ENCODE measurements at regions not wholly inside any gene's neighbourhood (a gene's known extent, or its start where the extent isn't known, plus 50 kb on each side); places are given as distances from the start of the nearest gene placed in this dataset.

DNA sequence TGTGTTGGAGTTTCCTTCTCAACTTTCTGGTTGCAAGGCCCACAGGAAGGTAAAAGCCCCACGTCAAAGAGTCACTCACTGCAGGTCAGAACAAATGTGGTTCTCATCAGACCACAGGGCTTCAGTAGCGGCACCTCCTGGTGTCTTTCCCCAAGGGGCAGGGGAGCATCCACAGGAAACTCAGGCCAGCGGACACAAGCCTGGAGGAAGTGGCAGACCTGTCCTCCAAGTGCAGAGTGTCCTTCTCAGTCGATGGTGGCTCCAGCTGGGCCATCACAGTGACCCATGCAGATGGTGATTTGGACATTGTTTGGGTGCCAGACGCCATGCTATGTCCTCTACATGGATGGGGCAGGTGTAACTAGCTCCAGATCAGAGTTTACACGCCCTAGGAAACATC is 84.9 kb downstream of the ACKR3 start:
- no peak for DNase-seq (ENCODE audit: low read depth in 1 of 2, low spot score in 1 of 2)

DNA sequence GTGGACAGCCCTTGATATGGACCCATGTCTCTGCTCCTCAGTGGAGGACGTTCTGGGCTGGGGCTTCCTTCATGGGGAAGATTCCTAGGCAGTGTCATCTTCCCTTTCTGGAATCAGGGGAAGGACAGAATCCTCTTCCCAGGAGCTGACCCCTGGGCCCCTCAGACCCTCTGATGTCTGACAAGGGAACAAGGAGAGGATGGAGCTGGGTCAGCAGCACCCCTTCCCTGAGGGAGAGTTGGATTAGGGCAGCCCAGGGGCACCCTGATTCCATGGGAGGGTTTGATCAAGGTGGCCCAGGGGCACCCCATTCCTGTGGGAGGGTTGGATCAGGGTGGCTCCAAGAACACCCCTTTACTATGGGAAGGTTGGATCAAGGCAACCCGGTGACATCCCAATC is 86.5 kb downstream of the ACKR3 start:
- no peak for DNase-seq (ENCODE audit: low read depth in 1 of 2, low spot score in 1 of 2)

DNA sequence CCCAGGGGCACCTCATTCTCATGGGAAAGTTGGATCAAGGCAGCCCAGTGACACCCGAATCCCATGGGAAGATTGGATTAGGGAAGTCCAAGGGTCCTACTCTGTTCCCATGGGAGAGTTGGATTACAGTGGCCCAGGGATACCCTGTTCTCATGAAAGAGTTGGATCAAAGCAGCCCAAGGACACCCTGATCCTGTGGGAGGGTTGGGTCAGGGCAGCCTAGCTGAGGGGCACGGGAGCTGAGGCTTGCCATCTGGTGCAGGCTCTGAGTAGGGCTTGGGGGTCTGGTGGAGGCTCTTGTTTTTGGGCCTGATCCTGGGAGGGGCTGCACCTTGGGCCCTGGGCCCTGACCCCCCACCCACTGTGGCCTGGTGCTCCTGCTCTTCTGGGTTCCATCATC is 87.1 kb downstream of the ACKR3 start:
- no peak for DNase-seq (ENCODE audit: low read depth in 1 of 2, low spot score in 1 of 2)

DNA sequence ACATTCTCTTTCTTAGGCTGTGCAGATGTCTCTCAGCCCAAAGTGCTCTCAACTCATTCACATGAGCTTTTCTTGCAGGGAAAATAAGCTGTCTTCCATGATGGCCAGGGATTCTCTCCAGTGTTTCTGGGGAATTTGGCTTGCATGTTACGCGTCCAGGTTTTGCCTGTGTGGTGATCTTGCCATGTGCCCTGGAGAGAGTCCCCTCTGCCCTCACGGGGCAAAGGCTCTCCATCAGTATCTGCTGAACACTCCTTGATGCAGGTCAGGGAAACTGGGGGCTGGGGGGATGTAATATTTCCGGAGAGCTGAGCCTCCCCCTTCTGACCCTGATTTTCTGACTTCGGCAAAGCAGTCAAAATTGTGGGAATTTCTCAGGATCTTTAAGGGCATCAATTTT is 87.6 kb downstream of the ACKR3 start:
- DNase-seq (ENCODE audit: low read depth in 1 of 2, low spot score in 1 of 2): no peak

DNA sequence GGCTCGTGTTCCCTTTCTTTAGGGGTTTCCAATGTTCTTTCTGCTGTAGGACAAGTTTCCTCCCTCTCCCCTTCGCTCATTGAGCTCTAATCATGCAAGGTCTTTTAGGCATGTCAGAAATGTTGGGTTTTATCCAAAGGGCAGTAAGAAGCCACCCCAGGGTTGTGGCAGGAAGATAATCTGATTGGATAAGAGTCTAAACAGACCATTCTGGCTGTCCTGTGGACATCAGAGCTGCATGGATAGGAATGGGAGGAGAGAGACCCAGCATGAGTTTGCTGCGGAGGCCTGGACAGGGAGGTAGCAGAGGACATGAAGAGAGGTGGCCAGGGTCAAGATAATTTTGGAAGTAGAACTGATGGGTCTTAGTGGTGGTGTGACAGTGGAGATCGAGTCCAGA is 88.2 kb downstream of the ACKR3 start:
- DNase-seq (ENCODE audit: low read depth in 1 of 2, low spot score in 1 of 2): no peak

DNA sequence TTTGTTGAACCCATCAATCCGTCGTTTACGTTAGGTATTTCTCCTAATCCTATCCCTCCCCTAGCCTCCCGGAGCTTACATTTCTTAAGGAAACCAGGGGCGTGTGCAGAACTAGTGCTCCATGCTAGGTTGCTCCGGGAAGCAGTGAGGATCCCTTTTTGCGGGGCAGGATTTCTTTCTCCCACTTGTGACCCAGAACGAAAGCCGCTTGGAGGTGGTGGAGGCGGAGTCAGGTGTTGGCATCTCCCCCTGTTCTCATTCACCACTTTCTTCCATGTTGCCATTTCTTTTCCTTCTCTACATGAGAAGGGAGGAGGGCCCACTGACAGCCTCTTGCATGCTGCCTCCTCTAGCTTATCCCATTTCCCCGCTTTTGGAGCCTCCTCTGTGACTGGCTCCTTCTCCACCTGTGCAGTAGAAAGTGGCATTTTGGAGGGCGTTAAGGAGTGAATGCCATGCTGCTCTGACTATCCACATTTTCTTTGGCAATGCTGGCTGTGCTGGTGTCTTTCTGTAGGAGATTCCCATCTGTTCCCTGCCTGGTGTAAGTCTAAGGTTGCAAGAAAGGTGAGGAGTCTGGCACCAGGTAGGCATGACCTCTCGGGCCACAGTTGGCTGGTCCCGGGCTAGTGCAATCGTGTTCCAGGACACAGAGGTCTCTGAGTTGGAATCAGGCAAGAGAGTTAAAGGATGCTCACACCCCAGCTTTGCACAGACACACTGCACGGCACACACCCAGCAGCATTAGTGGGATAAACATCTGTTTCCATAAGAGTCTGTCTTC is 89.5 kb downstream of the ACKR3 start:
- DNase-seq (ENCODE audit: low read depth in 1 of 2, low spot score in 1 of 2): no peak

DNA sequence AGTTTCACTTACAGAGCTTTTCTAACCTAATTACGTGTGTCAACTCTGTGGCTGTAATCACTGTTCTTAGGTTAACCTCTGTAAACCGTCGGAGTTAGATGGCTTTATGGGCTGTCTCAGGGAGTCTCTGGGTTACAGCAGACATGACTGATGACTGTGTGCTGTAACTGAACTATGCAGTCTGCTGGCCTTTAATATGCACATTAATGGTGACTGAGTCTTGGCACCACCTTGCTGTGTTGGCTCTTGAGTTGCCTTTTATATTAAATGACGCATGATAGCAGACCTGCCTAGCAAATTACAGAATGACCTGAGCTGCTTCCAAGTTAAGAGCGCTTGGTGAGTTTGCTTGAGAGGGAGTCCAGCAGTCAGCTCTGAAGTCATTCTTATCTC is 90.1 kb downstream of the ACKR3 start:
- no peak for DNase-seq (ENCODE audit: low read depth in 1 of 2, low spot score in 1 of 2)

DNA sequence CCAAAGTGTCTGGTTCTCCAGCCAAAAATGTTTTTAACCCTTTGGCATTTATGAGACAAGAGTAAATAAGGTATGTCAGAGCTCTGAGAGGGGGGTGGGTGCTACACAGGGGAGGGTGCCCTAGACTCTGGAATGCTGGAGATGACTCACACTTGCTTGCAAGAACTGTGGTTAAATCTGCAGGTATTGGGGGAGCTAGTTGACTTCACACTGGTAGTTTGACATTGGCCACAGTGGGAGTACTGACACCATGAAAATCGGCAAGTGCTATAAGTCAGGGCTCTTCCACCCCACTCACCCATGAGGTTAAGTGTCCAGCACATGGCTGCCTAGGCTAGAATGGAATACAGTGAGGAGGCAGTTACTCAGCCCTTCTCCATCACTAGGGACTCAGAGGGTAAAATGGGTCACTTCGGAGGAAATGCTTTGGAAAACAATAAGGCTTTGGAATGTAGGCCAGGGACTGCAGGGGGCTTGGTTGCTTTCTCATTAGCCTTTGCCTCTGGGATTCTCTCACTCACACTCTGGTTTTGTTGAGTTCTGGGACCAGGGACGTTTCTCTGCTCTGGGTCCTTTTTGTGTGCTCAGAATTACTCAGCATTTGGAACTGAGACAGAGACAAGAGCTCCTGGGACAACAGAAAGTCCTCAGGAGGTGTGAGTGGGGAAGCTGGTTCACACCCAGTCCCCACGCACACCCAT is 91.6 kb downstream of the ACKR3 start:
- DNase-seq (ENCODE audit: low read depth in 1 of 2, low spot score in 1 of 2): no peak

DNA sequence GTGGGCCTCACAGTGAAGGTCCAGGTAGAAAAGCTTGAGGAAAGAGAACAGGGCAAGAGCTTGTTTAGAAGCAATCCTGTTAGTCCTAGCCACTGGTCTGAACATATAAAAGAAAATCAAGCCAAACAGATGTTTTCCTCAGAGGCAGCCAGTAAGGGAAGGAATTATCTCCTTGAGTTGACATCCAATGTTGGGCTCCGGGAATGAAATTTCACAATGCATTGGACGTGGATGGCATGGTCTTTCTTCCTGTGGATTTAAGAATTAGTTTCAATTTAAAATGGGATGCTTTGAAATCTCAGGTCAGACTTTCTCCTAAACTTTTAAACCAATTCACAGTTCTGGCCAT is 92.1 kb downstream of the ACKR3 start:
- no peak for DNase-seq (ENCODE audit: low read depth in 1 of 2, low spot score in 1 of 2)

DNA sequence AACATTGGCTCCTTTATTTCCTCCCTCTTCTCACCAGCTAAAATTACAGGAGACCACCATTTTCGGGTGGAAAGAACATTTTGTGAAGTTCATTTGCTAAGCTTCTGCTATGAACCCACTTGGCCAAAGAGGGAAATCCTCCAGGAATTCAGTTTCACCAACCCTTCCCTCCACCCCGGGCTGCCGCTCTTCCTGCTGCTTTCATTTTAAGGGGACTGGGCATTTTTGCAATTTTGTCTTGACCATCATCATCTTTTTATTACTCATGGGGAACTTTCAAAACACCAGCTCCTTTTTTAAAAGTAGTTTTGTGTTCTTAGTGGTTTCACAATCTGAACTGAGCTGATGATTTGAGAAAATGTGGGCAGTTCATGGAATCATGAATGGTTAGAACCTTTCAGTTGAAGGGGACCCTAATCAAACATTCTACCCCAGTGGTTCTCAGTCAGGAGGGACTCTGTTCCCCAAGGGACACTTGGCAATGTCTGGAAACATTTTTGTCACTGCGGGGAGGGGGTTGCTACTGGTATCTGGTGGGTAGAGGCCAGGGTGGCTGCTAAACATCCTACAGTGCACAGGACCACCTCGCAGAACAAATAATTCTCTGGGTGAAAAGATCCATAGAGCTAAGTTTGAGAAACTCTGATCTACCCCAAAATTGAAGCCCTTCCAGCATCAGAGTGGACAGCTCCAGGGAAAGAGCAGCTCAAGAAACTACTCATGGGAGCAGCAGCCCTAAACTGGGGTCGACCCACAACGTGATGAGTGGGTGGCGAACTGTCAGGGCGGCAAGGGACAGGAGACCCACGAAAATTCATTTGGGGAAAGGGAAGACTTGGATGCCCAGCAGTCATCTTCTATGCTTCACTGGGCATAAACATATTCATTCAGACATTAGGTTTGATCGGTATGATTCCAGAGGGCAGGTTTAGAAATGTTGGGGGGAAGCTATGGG is 92.9 kb downstream of the ACKR3 start:
- no peak for DNase-seq (ENCODE audit: low read depth in 1 of 2, low spot score in 1 of 2)

DNA sequence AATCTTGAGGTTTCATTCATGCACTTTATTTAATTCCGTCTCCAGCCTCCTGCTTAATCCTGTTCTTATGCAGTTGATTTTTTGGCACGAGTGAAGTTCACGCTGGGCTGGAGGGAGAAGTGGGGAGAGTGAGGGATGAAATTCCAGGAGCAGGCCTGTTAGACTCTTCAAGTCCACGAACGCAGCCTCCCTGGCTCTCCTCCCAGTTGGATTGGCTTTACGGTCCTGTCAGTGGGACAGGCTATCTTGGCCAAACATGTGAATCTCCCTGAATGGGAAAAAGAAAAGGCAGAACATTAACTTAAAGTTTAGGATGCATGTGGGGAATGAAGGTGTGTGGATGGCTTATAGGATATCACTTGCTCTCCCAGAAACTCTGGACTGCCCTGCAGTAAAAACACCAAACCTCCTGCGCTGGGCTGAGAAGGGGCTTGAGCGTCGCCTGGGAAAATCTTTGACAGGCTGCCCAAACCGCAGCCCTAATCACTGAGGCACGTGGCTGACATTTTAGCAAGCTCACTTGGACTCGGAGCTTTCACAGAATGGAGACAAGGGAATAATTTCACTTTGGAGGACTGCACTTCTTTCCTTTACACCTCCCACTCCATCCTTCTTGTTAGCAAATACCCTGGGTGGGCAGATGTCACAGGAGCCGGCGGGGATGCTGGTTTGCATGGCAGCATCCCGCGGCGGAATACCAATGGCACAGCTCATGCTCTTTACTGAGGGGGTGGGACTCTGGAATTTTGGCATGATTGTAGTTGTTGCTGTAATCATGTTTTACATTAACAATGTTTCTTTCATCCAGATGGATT is 93.9 kb downstream of the ACKR3 start:
- DNase-seq (ENCODE audit: low read depth in 1 of 2, low spot score in 1 of 2): no peak

DNA sequence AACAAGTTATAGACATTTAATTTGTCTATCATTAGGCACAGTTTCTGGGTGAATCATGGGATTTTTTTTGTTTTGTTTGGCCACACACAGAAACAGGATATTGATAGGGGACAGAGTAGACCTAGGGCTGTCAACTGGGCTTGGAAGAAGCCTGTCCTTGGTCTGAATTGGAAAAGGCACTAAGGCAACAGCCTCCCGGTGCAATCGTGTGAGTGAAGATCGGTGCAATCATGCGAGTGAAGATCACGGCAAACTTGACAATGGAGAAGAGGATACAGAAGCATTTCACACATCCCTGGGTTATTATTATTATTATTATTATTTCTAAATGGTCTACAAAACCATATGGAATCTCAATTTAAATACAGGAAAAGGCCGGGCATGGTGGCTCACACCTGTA is 94.5 kb downstream of the ACKR3 start:
- no peak for DNase-seq (ENCODE audit: low read depth in 1 of 2, low spot score in 1 of 2)

DNA sequence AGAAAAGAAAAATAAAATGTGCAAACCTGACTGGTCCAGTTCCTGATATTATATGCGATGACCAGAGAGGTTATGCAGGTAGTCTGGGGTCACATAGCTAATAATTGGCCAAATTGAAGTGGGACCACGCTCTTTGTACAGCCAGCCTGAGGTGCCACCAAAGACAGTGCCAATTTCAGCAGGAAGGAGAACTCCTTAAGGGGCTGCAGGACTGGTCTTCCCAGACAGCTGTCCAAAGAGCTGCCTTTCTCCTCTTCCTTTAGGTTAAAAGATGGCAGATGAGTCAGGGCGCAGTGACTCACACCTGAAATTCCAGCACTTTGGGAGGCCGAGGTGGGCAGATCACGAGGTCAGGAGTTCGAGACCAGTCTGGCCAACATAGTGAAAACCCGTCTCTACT is 95.5 kb downstream of the ACKR3 start:
- DNase-seq (ENCODE audit: low read depth in 1 of 2, low spot score in 1 of 2): no peak

DNA sequence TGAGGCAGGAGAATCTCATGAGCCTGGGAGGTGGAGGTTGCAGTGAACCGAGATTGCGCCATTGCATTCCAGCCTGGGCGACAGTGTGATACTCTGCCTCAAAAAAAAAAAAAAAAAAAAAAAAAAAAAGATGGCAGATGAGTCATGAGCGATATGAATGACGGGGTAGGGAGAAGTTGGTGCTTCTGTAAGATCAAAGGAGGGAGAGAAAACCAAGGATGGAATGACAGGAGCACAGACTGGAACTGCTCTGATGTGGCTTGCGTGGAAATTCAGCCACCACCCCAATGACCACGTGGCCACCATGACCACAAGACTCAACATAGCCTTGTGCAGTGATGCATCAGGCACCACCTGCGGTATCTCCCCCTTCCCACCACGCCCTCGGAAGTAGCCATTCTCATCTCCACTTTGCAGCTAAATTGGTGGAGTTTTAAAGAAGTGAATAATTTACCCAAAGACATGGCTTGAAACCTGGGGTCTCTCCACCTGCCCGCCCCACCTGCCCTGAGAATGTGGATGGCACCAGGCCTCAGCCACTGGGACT is 96.0 kb downstream of the ACKR3 start:
- no peak for DNase-seq (ENCODE audit: low read depth in 1 of 2, low spot score in 1 of 2)

DNA sequence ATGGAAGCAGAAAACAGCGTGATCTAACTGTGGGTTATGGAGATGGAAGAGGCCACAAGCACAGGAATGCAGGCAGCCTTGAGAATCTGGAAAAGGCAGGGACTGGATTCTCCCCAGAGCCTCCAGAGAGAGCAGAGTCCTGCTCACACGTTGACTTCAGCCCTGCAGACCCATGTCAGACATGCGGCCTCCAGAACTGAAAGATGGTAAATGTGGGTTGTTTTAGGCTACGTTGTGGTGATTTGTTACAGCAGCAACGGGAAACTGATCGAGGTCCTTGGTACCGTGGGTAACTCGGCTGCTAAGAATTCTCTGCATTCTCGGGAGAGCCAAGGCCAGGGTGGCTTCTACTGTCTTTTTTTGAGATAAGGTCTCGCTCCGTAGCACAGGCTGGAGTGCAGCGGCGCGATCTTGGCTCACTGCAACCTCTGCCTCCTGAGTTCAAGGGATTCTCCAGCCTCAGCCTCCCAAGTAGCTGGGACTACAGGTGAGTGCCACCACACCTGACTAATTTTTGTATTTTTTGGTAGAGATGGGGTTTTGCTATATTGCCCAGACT is 97.1 kb downstream of the ACKR3 start:
- no peak for DNase-seq (ENCODE audit: low read depth in 1 of 2, low spot score in 1 of 2)

DNA sequence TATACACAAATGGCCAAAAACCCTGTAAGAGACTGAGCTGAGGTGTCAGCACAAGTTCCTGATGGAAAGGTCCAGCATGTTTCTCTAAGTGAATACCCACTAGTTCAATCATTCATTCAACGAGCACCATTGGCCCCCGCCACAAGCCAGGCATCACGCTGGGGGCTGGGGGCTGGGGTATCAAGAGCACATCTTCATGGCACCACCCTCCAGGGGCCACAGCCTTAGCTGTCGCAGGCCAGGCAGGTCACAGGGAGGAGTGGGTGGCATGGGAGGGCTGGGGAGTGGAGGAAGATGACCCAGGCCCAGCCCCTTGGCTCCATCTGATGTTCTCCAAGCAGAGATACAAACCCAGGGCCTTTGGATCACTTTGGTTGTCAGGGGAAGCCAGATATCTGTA is 97.9 kb downstream of the ACKR3 start:
- DNase-seq (ENCODE audit: low read depth in 1 of 2, low spot score in 1 of 2): no peak

DNA sequence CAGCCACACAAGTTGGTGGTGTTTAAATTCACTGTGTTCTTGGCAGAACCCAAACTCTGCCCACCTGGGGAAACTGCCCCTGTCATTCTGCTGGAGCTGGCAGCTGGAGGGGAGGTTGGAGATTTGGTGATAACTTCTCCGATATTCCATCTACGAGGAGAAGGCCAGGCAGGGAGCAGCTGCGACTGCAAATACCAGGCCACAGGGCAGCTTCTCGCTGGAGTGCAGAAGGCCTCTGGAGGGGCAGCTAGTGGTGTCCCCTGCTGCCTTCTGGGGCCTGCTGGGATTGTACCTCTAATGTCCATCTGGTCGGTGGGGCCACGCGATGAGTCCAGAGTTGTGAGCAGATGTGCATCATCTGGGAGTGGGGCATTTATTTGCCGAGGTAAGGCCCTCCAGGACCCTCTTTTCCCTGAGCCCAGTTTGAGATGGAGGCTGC is 98.9 kb downstream of the ACKR3 start:
- no peak for DNase-seq (ENCODE audit: low read depth in 1 of 2, low spot score in 1 of 2)

DNA sequence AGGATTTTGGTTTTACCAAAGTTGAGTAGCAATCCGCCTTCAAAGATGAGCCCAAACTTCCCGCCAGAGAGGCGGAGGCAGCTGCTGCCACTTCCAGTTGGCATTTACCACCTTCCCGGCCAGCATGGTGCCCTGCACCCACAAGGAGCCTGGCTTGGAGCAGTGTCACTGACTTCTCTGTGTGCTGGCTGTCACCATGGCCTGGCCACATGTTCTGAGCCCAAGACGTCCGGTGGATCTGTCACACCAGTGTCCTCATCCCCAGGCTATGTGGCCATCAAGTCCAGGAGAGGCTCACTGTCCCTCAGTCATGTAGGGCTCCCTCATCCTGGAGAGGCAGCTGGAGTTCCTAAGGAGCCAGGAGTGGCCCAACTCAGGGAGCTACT is 100.6 kb downstream of the ACKR3 start:
- no peak for DNase-seq (ENCODE audit: low read depth in 1 of 2, low spot score in 1 of 2)

DNA sequence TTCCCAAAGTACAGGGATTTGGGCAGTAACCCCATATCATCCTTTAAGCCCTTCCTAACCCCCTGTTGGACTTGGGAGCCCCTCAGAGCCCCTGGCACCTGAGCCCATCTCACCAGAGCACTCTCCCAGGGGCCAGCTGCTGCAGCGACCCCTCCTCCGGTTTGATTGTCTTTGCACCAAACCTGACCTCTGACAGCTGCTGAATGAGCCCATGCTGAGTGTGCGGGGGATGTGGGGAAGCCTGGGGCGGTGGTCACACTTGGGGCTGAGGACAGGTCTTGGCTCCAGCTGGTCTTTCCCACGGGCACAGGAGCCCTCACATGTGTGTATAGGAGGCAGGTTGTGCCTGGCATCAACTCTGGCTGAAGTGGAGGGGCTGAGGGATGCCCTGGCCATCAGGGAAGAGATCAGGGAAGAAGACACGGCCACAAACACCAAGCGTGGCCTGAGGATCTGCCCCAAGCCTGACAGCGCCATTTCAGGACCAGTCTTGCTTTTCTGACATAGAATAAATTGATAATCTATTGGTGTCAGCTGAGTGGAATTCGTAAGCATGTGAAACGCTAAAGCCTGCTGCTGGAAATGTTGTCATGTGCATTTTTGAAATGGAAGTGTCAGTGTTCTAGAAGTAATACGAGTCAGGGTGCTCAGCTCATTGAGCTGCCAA is 102.4 kb downstream of the ACKR3 start:
- DNase-seq (ENCODE audit: low read depth in 1 of 2, low spot score in 1 of 2): no peak

DNA sequence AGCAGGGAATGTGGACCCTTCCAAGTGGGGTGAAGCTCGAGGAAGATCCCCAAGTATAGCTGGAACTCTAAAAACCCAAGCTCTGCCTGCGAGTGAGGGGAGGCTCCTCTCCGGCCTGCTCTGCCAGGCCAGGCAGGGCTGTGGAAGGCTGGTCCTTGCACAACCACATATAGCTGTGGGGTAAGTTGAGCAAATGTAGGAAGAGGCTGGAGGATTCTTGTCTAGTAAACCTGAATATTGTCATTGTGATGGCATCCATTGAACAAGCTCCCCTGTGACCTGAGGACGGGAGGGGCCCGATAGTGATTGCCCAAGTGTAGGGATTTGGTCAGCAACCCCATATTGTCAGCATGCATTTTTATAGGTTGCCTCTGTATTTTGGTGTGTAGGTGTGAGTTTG is 103.0 kb downstream of the ACKR3 start:
- DNase-seq (ENCODE audit: low read depth in 1 of 2, low spot score in 1 of 2): no peak

Data from stimulated activated CD4-positive, alpha-beta T cell treated with anti-CD3 and anti-CD28 coated beads, Interleukin-15, amount 100 ng/mL, for 1 hour (primary cell).